Ectodermal cell (in vitro differentiated cells): ENCODE measurements at regions not wholly inside any gene's neighbourhood (a gene's known extent, or its start where the extent isn't known, plus 50 kb on each side); places are given as distances from the start of the nearest gene placed in this dataset.

Experiments
- H3K27ac ChIP-seq: 2 replicates; pipeline ENCODE4 v1.7.0; 2013; ENCODE audit warnings: mild to moderate bottlenecking, low read depth, low read length; ENCODE audit not compliant: insufficient read depth, poor library complexity, severe bottlenecking
- H3K27me3 ChIP-seq: 2 replicates; pipeline ENCODE4 v1.7.0; 2013; ENCODE audit warnings: mild to moderate bottlenecking, low read length; ENCODE audit not compliant: insufficient read depth, control insufficient read depth, poor library complexity, severe bottlenecking
- H3K36me3 ChIP-seq: one replicate; pipeline ENCODE4 v1.7.0; 2013; ENCODE audit warnings: low read length; ENCODE audit not compliant: control insufficient read depth, insufficient read depth
- H3K4me1 ChIP-seq: one replicate; pipeline ENCODE4 v1.7.0; 2013; ENCODE audit warnings: low read length; ENCODE audit not compliant: control insufficient read depth, insufficient read depth
- H3K4me3 ChIP-seq: 2 replicates; pipeline ENCODE4 v1.7.0; 2013; ENCODE audit warnings: low read depth, low read length, control low read depth; ENCODE audit not compliant: insufficient read depth
- H3K9me3 ChIP-seq: 2 replicates; pipeline ENCODE4 v1.7.0; 2013; ENCODE audit warnings: mild to moderate bottlenecking, low read length, moderate library complexity; ENCODE audit not compliant: control insufficient read depth
- WGBS, 2 experiments: methylation state at CpG; one replicate each; pipeline ENCODE4 v1.1.7; 2013; ENCODE audit warnings: missing lambda C conversion rate in 2 of 2; 5-methylcytosine and 5-hydroxymethylcytosine counted together

GRCh38 chr13:74190999-74191398, 56.8 kb upstream of the KLF12 start:
- H3K4me1 ChIP-seq = no peaks in the 10 kb centered on the region
- H3K27ac ChIP-seq = no peak overlapping the region
- H3K4me3 ChIP-seq = no peak overlapping the region
- H3K9me3 ChIP-seq = no peaks in the 10 kb centered on the region
- no peaks in the 10 kb centered on the region for H3K36me3 ChIP-seq
- WGBS, 2 experiments = 93 to 100% methylated on average over 1 of the region's 1 CpG
- no peaks in the 10 kb centered on the region for H3K27me3 ChIP-seq

DNA sequence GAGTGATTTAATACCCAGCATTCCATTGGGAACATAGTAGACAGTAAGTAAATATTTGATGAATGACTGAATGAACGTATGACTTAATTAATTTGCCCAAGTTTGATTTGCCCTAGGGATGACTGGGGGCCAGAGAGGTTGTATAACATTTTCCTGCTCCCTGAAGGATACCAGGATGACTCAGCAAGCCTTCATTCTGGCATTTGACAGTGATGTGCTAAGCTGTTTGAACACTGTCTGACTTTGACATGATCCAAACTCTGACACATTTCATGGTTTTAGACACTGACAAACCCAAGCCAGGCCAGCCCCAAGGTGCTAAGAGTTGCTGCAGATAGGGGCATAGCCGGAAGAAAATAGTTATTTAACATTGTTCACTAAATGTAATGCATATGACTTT, 53.4 kb upstream of the KLF12 start:
- H3K27ac ChIP-seq = no peak overlapping the region
- H3K9me3 ChIP-seq = no peaks in the 10 kb centered on the region
- H3K27me3 ChIP-seq = no peaks in the 10 kb centered on the region
- no peaks in the 10 kb centered on the region for H3K36me3 ChIP-seq
- 85 to 91% methylated on average over 1 to 2 of the region's 2 CpGs for whole genome bisulfite sequencing, 2 experiments
- H3K4me3 ChIP-seq = no peak overlapping the region
- no peaks in the 10 kb centered on the region for H3K4me1 ChIP-seq

DNA sequence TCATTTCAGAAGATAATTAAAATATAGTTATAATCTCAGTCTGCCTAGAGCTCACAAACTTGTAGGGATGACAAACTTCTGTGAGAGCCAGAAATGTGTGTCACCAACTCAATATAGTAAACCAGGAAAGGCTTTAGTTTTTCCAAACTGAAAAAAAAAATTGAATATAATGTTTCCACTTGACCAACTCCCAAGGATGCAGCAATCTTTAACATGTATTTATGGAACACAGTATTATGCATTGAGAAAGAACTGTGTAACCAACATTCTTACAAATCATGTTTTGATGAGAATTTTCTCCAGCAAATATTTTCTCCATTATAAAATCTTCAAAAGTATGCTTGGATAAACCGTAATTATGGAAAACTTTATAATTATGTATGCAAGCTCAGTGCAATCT, 50.1 kb upstream of the KLF12 start:
- Histone ChIP-seq H3K9me3 (no peaks in the 10 kb centered on the region), H3K27me3 (no peaks in the 10 kb centered on the region), H3K36me3 (no peaks in the 10 kb centered on the region), H3K27ac (no peak overlapping the region), H3K4me1 (no peaks in the 10 kb centered on the region), H3K4me3 (no peak overlapping the region)
- WGBS, 2 experiments = 100% methylated on average over 1 of the region's 1 CpG; no CpG with 5 or more reads in 1 of the 2 experiments
